Pons (tissue), 1 donor: ENCODE measurements at regions not wholly inside any gene's neighbourhood (a gene's known extent, or its start where the extent isn't known, plus 50 kb on each side); places are given as distances from the start of the nearest gene placed in this dataset.
"Not testable (repeated sequence)": the region's sequence is repeated elsewhere in the genome, so short reads cannot be mapped to it uniquely, and the experiment has no call there.

ENCODE experiments used
- DNase-seq: peaks from one replicate; pipeline ENCODE4 v3.0.0-alpha.2; 2016; ENCODE audit warnings: low spot score

DNA sequence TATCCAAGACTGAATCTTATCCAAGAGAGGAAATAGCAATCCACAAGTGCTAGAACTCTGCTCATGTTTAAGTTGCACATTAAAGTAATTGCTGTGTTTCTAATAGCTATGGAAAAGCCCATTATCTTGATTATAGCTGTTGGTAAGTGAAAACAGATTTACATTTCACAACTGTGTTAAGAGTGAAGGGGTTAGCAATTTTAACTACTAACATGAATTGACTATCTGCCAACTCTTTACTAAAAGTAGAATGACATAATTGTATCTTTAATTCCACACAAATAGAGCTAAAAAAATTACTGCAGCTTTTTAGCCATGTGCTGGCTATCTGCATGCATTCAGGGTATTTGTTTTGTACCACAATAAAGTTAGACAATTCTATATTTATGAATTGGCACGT is 277.9 kb upstream of the IRAK1BP1 start:
- no peak for DNase-seq

DNA sequence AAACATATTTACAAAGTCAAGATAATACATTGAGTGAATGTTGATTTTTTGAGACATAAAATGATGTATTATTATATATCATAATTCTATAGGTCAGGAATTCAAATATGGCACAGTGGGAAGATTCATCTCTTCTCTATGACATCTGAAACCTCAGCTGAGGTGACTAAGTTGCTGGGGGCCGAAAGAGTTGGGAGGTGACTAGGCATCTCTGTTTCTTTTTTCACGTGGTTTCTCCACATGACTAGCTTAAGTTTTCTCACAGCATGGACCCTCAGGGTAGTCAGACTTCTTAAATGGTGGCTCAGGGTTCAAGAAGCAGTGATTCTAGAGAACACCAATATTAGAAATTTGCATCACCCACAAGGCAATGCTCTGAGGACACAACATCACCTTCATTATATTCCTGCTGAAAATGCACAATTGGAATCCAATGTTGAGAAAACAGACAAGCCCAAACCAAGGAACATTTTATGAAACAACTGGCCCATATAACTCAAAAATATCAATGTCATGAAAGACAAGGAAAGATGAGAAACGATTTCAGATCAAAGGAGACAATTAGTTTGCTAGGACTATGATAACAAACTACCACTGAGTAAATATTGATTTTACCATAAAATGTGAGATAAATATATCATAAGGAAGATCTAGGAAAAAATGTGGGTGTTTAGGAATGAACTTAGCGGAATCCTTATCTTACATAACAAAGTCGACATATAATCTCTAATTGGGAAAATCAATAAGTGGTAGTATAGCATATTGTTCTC is 273.3 kb upstream of the IRAK1BP1 start:
- no peak for DNase-seq

GRCh38 chr6:78594668-78595066 is 272.7 kb upstream of the IRAK1BP1 start:
- no peak for DNase-seq

DNA sequence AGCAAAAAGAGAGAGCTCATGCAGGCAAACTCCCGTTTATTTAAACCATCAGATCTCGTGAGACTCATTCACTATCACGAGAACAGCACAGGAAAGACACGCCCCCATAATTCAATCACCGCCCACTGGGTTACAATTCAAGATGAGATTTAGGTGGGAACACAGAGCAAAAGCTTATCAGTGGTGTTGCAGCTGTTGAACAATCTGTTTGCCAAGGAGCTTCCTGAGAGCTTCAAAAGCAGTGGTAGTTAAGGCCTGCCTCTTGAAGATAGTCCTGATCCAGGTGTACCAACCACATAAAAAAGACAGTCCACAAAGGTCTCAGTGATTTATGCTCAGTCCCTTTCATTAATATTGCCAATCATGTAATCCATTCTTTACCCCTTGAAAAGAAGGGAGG is 269.4 kb upstream of the IRAK1BP1 start:
- no peak for DNase-seq

DNA sequence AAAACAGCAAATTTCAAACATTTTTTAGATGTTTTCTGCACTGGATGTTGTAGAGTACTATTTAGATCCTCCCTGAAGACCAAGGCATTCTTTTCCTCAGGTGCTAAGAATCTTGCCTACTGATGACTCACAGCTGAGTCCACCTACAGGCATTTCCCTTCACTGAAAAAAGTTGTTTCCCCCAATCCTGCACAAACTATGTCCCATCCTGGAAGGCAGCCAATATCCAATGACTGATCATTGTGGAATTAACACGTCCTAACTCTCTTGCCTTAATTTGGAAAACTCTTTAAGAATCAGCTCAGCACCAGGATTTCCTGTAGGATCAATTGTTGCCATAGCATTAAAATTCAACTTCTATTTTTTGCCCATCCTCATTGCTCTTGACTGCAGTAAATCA is 268.4 kb upstream of the IRAK1BP1 start:
- no peak for DNase-seq

DNA sequence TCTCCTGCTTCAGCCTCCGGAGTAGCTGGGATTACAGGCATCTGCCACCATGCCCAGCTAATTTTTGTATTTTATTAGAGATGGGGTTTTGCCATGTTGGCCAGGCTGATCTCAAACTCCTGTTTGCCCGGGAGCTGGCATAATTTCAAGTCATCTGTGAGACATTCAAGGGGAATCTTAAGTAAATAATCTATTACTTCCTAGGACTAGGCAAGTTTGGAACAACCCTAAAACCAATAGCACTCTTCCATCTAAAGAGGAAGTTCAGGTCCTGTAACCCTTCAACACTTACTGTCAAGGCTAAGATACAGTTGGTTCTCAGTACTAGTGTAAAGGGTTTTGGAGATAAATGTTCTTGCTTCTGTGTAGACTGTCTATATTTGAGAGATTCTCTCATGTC is 267.8 kb upstream of the IRAK1BP1 start:
- no peak for DNase-seq

GRCh38 chr6:78605909-78606446 is 261.4 kb upstream of the IRAK1BP1 start:
- DNase-seq: no peak

DNA sequence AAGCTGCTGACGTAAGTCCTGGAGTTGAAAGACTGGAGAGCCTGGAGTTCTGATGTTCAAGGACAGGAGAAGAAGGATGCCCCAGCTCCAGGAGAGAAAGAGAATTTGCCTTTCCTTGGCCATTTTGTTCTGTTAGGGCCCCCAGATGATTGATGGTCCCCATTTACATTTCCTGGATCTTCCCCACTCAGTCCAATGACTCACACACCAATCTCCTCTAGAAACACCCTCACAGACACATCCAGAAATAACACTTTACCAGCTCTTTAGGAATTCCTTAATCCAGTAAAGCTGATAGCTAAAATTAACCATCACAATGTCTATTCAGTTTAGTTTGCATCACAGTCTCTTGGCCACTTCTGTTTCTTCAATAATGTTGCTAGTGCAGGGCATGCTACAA is 260.2 kb upstream of the IRAK1BP1 start:
- DNase-seq: no peak

- no peak for DNase-seq
Measured at GRCh38 chr6:78611102-78611620, 256.2 kb upstream of the IRAK1BP1 start.

- DNase-seq: peak; percentile 22
Measured at GRCh38 chr6:78611886-78612480, 255.4 kb upstream of the IRAK1BP1 start.

GRCh38 chr6:78614961-78615360 is 252.4 kb upstream of the IRAK1BP1 start:
- no peak for DNase-seq

DNA sequence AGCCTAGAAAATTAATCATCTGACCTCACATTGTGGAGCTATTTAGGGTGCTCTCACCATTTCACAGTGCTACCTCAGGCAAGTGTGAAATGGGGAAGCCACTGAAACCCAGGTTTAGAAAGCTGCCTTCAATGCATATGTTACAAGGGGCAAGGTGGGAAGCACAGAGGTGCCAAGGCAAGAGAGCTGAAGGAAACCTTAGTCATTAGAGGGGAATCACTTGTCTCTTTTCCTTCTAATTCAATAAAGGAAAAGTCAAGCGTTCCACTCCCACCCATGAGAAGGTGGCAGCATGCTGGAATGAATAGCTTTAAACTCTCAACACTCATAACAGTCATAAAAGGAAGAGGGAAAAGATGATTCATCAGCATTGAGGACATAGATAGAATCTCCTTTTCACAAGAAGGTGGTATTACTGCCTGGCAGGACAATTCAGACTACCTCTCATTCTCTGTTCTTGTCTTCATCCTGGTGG is 251.9 kb upstream of the IRAK1BP1 start:
- DNase-seq: no peak

DNA sequence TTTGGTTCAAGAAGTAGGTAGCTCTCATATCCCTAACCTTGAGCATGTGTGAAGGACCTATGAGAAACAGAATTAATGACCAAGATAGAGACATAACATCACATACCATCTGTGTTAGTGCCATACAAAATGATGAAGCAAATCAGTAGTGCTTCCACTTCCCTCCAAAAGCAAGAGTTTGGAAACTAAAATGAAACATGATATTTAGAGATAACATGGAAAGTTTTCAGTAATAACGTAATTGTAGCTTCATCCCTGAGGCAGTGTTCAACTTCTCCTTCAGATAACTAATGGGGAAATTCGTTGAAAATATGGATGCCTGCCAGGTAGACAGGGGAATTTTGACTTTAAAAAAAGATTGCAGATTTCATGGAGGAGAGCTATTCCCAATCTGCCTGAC is 248.4 kb upstream of the IRAK1BP1 start:
- no peak for DNase-seq

GRCh38 chr6:78623554-78623953 is 243.8 kb upstream of the IRAK1BP1 start:
- DNase-seq: no peak

- no peak for DNase-seq
Measured at GRCh38 chr6:78629154-78629721, 238.1 kb upstream of the IRAK1BP1 start.

DNA sequence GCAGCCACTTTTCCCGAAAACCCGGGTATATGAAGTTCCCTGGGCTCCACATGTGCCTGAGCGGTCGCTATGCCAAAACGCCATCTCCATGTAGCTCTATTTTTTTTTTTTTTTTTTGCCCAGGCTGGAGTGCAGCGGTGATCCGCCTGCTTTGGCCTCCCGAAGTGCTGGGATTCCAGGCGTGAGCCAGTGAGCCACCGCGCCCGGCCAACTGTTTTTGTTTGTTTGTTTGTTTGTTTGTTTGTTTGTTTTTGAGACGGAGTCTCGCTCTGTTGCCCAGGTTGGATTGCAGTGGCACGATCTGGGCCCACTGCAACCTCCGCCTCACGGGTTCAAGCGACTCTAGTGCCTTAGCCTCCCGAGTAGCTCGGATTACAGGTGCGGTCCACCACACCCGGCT is 237.5 kb upstream of the IRAK1BP1 start:
- no peak for DNase-seq

DNA sequence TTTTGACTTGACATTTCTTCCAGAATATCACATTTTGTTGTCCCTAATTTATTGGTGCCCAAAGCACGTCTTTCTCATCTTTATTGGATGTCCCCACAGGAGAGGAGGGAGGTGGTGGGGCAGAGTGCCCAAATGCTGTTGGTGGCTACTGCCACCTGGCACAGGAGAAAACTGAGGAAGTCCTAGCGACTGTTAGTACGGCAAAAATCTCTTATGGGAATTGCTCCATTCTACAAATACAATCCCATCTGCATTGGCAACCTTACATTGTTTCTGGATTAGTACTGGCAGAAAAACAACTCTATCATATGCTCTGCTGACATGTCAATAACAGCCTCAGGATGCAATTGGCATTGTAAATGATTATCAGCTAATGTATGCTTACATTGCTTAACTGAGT is 235.4 kb upstream of the IRAK1BP1 start:
- DNase-seq: no peak

DNA sequence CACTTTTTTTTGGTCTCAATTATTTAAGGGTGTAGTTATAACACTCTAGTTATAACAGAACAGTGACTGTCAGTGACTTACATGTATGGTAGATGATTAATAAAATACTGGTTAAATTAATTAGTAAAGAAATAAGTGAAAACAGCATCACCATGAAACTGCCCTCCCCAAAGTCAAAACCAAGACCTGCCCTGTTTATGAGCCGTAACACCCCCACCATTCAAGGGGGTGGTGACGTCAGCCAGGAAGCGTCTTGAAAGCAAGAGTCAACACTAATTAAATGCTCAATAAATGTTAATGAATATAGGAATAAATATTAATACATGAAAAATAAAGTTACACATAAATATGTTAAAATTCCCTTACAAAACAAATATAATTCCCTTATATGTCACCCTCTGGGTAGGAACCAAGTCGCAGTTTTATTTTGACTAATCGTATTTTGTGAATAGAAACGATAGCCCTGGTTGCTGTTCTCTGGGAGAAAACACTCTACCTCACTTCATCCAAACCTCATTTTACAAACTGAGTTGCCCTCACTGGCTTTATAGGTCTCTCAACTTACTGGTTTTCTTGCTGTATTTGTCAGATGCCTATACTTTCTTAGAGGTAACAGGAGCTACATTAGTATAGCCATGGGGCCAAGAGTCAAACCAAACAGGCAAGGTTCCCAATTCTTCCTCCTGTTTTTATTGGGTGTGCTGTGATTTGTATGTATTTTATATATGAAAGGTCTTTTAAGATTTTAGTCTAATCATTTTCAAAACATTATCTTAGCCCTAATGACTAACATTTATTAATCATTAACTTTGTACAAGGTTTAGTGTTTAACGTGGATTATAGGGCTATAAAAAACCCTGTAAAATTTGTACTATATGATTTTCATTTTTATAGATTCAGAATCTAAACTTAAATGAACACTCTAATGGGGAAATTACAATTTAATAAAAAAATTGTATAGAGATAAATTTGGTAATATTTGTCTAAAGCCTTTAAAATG is 227.9 kb upstream of the IRAK1BP1 start:
- no peak for DNase-seq

DNA sequence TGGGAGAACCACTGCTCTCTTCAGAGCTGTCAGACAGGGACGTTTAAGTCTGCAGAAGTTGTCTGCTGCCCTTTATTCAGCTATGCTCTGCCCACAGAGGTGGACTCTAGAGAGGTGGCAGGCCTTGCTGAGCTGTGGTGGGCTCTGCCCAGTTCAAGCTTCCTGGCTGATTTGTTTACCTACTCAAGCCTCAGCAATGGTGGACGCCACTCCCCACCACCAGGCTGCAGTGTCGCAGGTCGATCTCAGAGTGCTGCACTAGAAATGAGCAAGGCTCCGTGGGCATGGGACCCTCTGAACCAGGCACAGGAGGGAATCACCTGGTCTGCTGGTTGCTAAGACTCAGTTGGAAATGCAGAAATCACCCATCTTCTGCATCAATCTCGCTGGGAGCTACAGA is 223.4 kb upstream of the IRAK1BP1 start:
- DNase-seq: not testable (repeated sequence)

- DNase-seq: not testable (repeated sequence)
Measured at GRCh38 chr6:78646542-78647415, 220.6 kb upstream of the IRAK1BP1 start.

DNA sequence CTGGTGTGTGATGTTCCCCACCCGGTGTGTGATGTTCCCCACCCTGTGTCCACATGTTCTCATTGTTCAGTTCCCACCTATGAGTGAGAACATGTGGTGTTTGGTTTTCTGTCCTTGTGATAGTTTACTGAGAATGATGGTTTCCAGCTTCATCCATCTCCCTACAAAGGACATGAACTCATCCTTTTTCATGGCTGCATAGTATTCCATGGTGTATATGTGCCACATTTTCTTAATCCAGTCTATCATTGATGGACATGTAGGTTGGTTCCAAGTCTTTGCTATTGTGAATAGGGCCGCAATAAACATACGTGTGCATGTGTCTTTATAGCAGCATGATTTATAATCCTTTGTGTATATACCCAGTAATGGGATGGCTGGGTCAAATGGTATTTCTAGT is 201.5 kb upstream of the IRAK1BP1 start:
- DNase-seq: not testable (repeated sequence)
